Stimulated activated effector memory CD8-positive, alpha-beta T cell treated with anti-CD3 and anti-CD28 coated beads, Interleukin-12 subunit alpha, Interleukin-12 subunit beta, amount 100 ng/mL, for 72 hours (primary cell): ENCODE measurements at regions not wholly inside any gene's neighbourhood (a gene's known extent, or its start where the extent isn't known, plus 50 kb on each side); places are given as distances from the start of the nearest gene placed in this dataset.
"Not testable (repeated sequence)": the region's sequence is repeated elsewhere in the genome, so short reads cannot be mapped to it uniquely, and the experiment has no call there.

ENCODE experiments used
- ATAC-seq: fragments of 150-1000 bp; cut with Tn5 transposase; 2 replicates; pipeline ENCODE4 v1.10.0; 2021
- DNase-seq, 2 donors: peaks; one replicate each; pipeline ENCODE4 v3.0.0; 2021 to 2022; ENCODE audit warnings: low spot score in 2 of 2
- H3K27ac Mint-ChIP-seq: one replicate; pipeline ENCODE4 v1.8.0; 2022; ENCODE audit warnings: mild to moderate bottlenecking, mixed read lengths
- H3K36me3 Mint-ChIP-seq: one replicate; pipeline ENCODE4 v1.8.0; 2022; ENCODE audit warnings: mild to moderate bottlenecking, mixed read lengths
- H3K4me1 Mint-ChIP-seq: one replicate; pipeline ENCODE4 v1.8.0; 2022; ENCODE audit warnings: mixed read lengths
- H3K4me3 Mint-ChIP-seq: one replicate; pipeline ENCODE4 v1.8.0; 2022; ENCODE audit warnings: mild to moderate bottlenecking, mixed read lengths
- H3K9me3 Mint-ChIP-seq: one replicate; pipeline ENCODE4 v1.8.0; 2022; ENCODE audit warnings: mixed read lengths

- Mint-ChIP-seq H3K4me3 (no peak overlapping the region), H3K36me3 (no peaks in the 10 kb centered on the region), H3K27ac (no peak overlapping the region), H3K4me1 (peaks cover 12% of the 10 kb centered on the region), H3K9me3 (no peaks in the 10 kb centered on the region)
- DNase-seq (no peak), ATAC-seq (no peak)
These were observed 77.2 kb downstream of the BTG1 start for GRCh38 chr12:92068459-92068858.

- ATAC-seq (peak; percentile 89), DNase-seq (no peak)
- Mint-ChIP-seq H3K27ac (peak overlapping the region; percentile 82), H3K4me3 (peak overlapping the region; percentile 41), H3K36me3 (no peaks in the 10 kb centered on the region), H3K9me3 (peaks cover 4% of the 10 kb centered on the region), H3K4me1 (peaks cover 21% of the 10 kb centered on the region)
These were observed 80.0 kb downstream of the BTG1 start for GRCh38 chr12:92065639-92066038.

- Mint-ChIP-seq H3K4me3 (peak overlapping the region; percentile 41), H3K4me1 (peaks cover 21% of the 10 kb centered on the region), H3K36me3 (no peaks in the 10 kb centered on the region), H3K27ac (peak overlapping the region; percentile 82), H3K9me3 (peaks cover 4% of the 10 kb centered on the region)
- DNase-seq (peak; percentile 8 to 65), ATAC-seq (peak; percentile 87)
These were observed 80.6 kb downstream of the BTG1 start for GRCh38 chr12:92065018-92065499.

GRCh38 chr12:92064422-92064821 is 81.2 kb downstream of the BTG1 start:
- peak overlapping the region; percentile 41 for H3K4me3 Mint-ChIP-seq
- DNase-seq = no peak
- H3K9me3 Mint-ChIP-seq = peaks cover 4% of the 10 kb centered on the region
- no peak for ATAC-seq
- H3K36me3 Mint-ChIP-seq = no peaks in the 10 kb centered on the region
- peaks cover 26% of the 10 kb centered on the region for H3K4me1 Mint-ChIP-seq
- peak overlapping the region; percentile 82 for H3K27ac Mint-ChIP-seq

GRCh38 chr12:92063641-92064040 is 82.0 kb downstream of the BTG1 start:
- H3K36me3 Mint-ChIP-seq = no peaks in the 10 kb centered on the region
- peaks cover 4% of the 10 kb centered on the region for H3K9me3 Mint-ChIP-seq
- H3K4me3 Mint-ChIP-seq = no peak overlapping the region
- peaks cover 34% of the 10 kb centered on the region for H3K4me1 Mint-ChIP-seq
- ATAC-seq (no peak), DNase-seq (no peak)
- H3K27ac Mint-ChIP-seq = no peak overlapping the region

GRCh38 chr12:92062539-92063493 is 82.8 kb downstream of the BTG1 start:
- DNase-seq (no peak), ATAC-seq (no peak)
- Mint-ChIP-seq H3K4me1 (peaks cover 39% of the 10 kb centered on the region), H3K9me3 (peaks cover 4% of the 10 kb centered on the region), H3K4me3 (no peak overlapping the region), H3K27ac (peak overlapping the region; percentile 52), H3K36me3 (no peaks in the 10 kb centered on the region)

- Mint-ChIP-seq H3K4me3 (no peak overlapping the region), H3K4me1 (peaks cover 52% of the 10 kb centered on the region), H3K9me3 (peaks cover 4% of the 10 kb centered on the region), H3K27ac (no peak overlapping the region), H3K36me3 (no peaks in the 10 kb centered on the region)
- ATAC-seq (no peak), DNase-seq (no peak)
These were observed 84.6 kb downstream of the BTG1 start for GRCh38 chr12:92061061-92061460.

GRCh38 chr12:92059960-92060359 is 85.7 kb downstream of the BTG1 start:
- peaks cover 53% of the 10 kb centered on the region for H3K4me1 Mint-ChIP-seq
- H3K36me3 Mint-ChIP-seq = no peaks in the 10 kb centered on the region
- ATAC-seq (no peak), DNase-seq (no peak)
- peaks cover 4% of the 10 kb centered on the region for H3K9me3 Mint-ChIP-seq
- H3K27ac Mint-ChIP-seq = no peak overlapping the region
- H3K4me3 Mint-ChIP-seq = no peak overlapping the region

- no peak overlapping the region for H3K4me3 Mint-ChIP-seq
- H3K27ac Mint-ChIP-seq = no peak overlapping the region
- ATAC-seq (peak; percentile 56), DNase-seq (no peak)
- peaks cover 4% of the 10 kb centered on the region for H3K9me3 Mint-ChIP-seq
- H3K36me3 Mint-ChIP-seq = no peaks in the 10 kb centered on the region
- peaks cover 46% of the 10 kb centered on the region for H3K4me1 Mint-ChIP-seq
These were observed 87.0 kb downstream of the BTG1 start for GRCh38 chr12:92058664-92059063.

- not testable (repeated sequence) for DNase-seq, H3K27ac Mint-ChIP-seq, H3K36me3 Mint-ChIP-seq, H3K4me3 Mint-ChIP-seq, H3K9me3 Mint-ChIP-seq, ATAC-seq
- H3K4me1 Mint-ChIP-seq = peaks cover 46% of the 10 kb centered on the region
These were observed 88.9 kb downstream of the BTG1 start for GRCh38 chr12:92056756-92057155.

GRCh38 chr12:92056290-92056689 is 89.4 kb downstream of the BTG1 start:
- ATAC-seq (no peak), DNase-seq (no peak)
- peaks cover 47% of the 10 kb centered on the region for H3K4me1 Mint-ChIP-seq
- H3K4me3 Mint-ChIP-seq = peak overlapping the region; percentile 15
- H3K36me3 Mint-ChIP-seq = no peaks in the 10 kb centered on the region
- peaks cover 5% of the 10 kb centered on the region for H3K9me3 Mint-ChIP-seq
- peak overlapping the region; percentile 26 for H3K27ac Mint-ChIP-seq

- peaks cover 5% of the 10 kb centered on the region for H3K9me3 Mint-ChIP-seq
These were observed 89.8 kb downstream of the BTG1 start for GRCh38 chr12:92055877-92056276.

GRCh38 chr12:92051441-92051840 is 94.2 kb downstream of the BTG1 start:
- H3K4me3 Mint-ChIP-seq = no peak overlapping the region

More at GRCh38 chr12:92055877-92056276, 89.8 kb downstream of the BTG1 start:
- H3K36me3 Mint-ChIP-seq = no peaks in the 10 kb centered on the region
- peaks cover 47% of the 10 kb centered on the region for H3K4me1 Mint-ChIP-seq
- peak overlapping the region; percentile 15 for H3K4me3 Mint-ChIP-seq
- ATAC-seq (peak; percentile 96), DNase-seq (no peak)
- peak overlapping the region; percentile 26 for H3K27ac Mint-ChIP-seq

GRCh38 chr12:92049403-92049802 is 96.2 kb downstream of the BTG1 start:
- Mint-ChIP-seq H3K36me3 (peaks cover 6% of the 10 kb centered on the region), H3K27ac (no peak overlapping the region), H3K4me1 (peaks cover 40% of the 10 kb centered on the region), H3K9me3 (peaks cover 5% of the 10 kb centered on the region), H3K4me3 (no peak overlapping the region)
- DNase-seq (no peak), ATAC-seq (no peak)

More at GRCh38 chr12:92051441-92051840, 94.2 kb downstream of the BTG1 start:
- peaks cover 35% of the 10 kb centered on the region for H3K4me1 Mint-ChIP-seq
- H3K36me3 Mint-ChIP-seq = no peaks in the 10 kb centered on the region
- H3K9me3 Mint-ChIP-seq = peaks cover 5% of the 10 kb centered on the region
- H3K27ac Mint-ChIP-seq = no peak overlapping the region
- ATAC-seq = no peak
- DNase-seq = no peak

GRCh38 chr12:92047393-92047826 is 98.2 kb downstream of the BTG1 start:
- DNase-seq = no peak
- Mint-ChIP-seq H3K9me3 (no peaks in the 10 kb centered on the region), H3K4me1 (peaks cover 48% of the 10 kb centered on the region), H3K4me3 (peak overlapping the region; percentile 44), H3K27ac (no peak overlapping the region), H3K36me3 (peaks cover 6% of the 10 kb centered on the region)
- peak; percentile 65 for ATAC-seq
